Keratinocyte (primary cell): ENCODE measurements at regions not wholly inside any gene's neighbourhood (a gene's known extent, or its start where the extent isn't known, plus 50 kb on each side); places are given as distances from the start of the nearest gene placed in this dataset.

Experiments used
- CTCF ChIP-seq, 3 experiments: IDR thresholded peaks in 1 of 3; conservative IDR thresholded peaks in 1 of 3; optimal IDR thresholded peaks in 1 of 3; 2 replicates in 2 of 3; 3 replicates in 1 of 3; pipeline versions ENCODE3 to v1.5.1; 2011; ENCODE audit warnings: low read length in 3 of 3, mild to moderate bottlenecking in 3 of 3, moderate library complexity in 2 of 3, control low read depth in 1 of 3, inconsistent platforms in 1 of 3; ENCODE audit not compliant: insufficient read depth in 2 of 3; ENCODE audit errors: extremely low read depth in 1 of 3
- EZH2 ChIP-seq: IDR thresholded peaks from one replicate; pipeline ENCODE4 v1.6.1; 2012; ENCODE audit warnings: inconsistent platforms, mild to moderate bottlenecking, low read length, moderate library complexity

GRCh38 chr12:94025068-94025467 lies 123.3 kb upstream of the PLXNC1 start:
- TF ChIP-seq CTCF (optimal IDR thresholded peaks at IDR 0.05 in 1 of 3, IDR thresholded peaks at IDR 0.05 in 1 of 3, conservative IDR thresholded peaks at IDR 0.05 in 1 of 3; ENCODE audit: extremely low read depth in 1 of 3, insufficient read depth in 2 of 3, low read length in 3 of 3) (no peak), EZH2 (no peak)
